ENCODE measurements at regions not wholly inside any gene's neighbourhood (a gene's known extent, or its start where the extent isn't known, plus 50 kb on each side); places are given as distances from the start of the nearest gene placed in this dataset.

DNA sequence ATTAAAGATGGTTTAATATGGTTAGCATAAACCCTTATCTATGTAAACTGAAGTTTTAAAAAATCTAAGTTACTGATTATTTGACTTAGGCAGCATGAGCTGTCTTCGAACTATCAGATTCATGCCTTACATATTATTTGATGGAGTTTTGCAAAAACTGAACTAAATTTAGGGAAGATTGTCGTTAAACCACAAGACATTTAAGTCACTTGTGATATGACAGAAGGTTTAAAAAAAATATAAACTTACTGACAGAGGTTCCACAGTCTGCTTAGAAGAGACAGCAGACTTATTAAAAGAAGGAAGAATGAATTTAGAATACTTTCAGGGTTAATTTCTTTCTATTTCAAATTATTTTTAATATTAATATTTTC is 110.9 kb upstream of the FRY start:
- Histone ChIP-seq H3K27ac (ENCODE audit: insufficient read depth in 1 of 2, low read depth in 1 of 2, low read length in 2 of 2, poor library complexity in 1 of 2, severe bottlenecking in 2 of 2) (peak overlapping the region in 1 of 2 experiments; percentile 37), H3K36me3 (ENCODE audit: control insufficient read depth in 4 of 4, insufficient read depth in 4 of 4, low read length in 3 of 4) (no peaks in the 10 kb centered on the region), H3K4me3 (ENCODE audit: control insufficient read depth in 1 of 7, extremely low read depth in 1 of 7, insufficient read depth in 4 of 7, low read depth in 2 of 7, low read length in 6 of 7) (peak overlapping the region in 2 of 7 experiments; percentile 6 to 35), H3K9me3 (ENCODE audit: control extremely low read depth in 1 of 5, control insufficient read depth in 4 of 5, insufficient read depth in 2 of 5, low read depth in 1 of 5, low read length in 4 of 5) (no peaks in the 10 kb centered on the region), H3K4me1 (ENCODE audit: control extremely low read depth in 1 of 4, control insufficient read depth in 4 of 4, insufficient read depth in 4 of 4, low read length in 3 of 4) (peaks cover 16 to 34% (median 21%) of the 10 kb centered on the region in 4 experiments), H3K27me3 (replicated peaks in 2 of 5; ENCODE audit: control insufficient read depth in 4 of 5, insufficient read depth in 5 of 5, low read length in 4 of 5) (no peaks in the 10 kb centered on the region)
- ChIA-PET POLR2A (no interaction called here), CTCF (interaction anchor here (2.2 kb wide), 1 partner anchor 67 kb away, joined by 10 read pairs; no protein-coding TSS in a partner anchor)
- WGBS (ENCODE audit: insufficient coverage): no CpG with 5 or more reads among the region's 2 CpGs
- DNase-seq: peak in 2 of 3 donors; percentile 47 to 61

DNA sequence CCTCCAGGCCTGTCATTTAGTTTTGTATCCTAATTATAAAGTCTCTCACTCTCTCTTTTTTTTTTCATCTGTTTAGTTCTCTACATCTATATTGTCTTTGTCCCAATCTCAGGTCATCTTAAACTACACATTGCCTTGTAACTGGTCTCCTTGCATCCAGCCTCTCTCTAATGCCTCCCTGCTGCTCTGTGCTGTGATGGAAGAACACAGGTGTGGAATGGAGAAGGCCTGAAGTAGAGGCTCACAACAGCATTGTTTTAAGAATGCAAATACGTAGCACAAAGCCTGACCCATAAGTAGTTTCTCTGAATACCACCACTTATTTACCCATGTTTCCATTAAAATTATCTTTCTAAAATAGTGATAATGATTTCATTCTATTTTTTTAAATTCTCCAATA is 108.8 kb upstream of the FRY start:
- ChIA-PET CTCF (interaction anchor here (2.0 kb wide), 1 partner anchor 13 kb away, joined by 7 read pairs; no protein-coding TSS in a partner anchor), POLR2A (no interaction called here)
- no peaks in the 10 kb centered on the region for H3K27me3 ChIP-seq (replicated peaks in 2 of 5; ENCODE audit: control insufficient read depth in 4 of 5, insufficient read depth in 5 of 5, low read length in 4 of 5)
- DNase-seq: no peak
- H3K4me3 ChIP-seq (ENCODE audit: control insufficient read depth in 1 of 7, extremely low read depth in 1 of 7, insufficient read depth in 4 of 7, low read depth in 2 of 7, low read length in 6 of 7): no peak overlapping the region
- peaks cover 16 to 36% (median 24%) of the 10 kb centered on the region in 4 experiments for H3K4me1 ChIP-seq (ENCODE audit: control extremely low read depth in 1 of 4, control insufficient read depth in 4 of 4, insufficient read depth in 4 of 4, low read length in 3 of 4)
- no peaks in the 10 kb centered on the region for H3K36me3 ChIP-seq (ENCODE audit: control insufficient read depth in 4 of 4, insufficient read depth in 4 of 4, low read length in 3 of 4)
- no CpG with 5 or more reads among the region's 1 CpG for WGBS (ENCODE audit: insufficient coverage)
- H3K27ac ChIP-seq (ENCODE audit: insufficient read depth in 1 of 2, low read depth in 1 of 2, low read length in 2 of 2, poor library complexity in 1 of 2, severe bottlenecking in 2 of 2): no peak overlapping the region
- H3K9me3 ChIP-seq (ENCODE audit: control extremely low read depth in 1 of 5, control insufficient read depth in 4 of 5, insufficient read depth in 2 of 5, low read depth in 1 of 5, low read length in 4 of 5): no peaks in the 10 kb centered on the region

DNA sequence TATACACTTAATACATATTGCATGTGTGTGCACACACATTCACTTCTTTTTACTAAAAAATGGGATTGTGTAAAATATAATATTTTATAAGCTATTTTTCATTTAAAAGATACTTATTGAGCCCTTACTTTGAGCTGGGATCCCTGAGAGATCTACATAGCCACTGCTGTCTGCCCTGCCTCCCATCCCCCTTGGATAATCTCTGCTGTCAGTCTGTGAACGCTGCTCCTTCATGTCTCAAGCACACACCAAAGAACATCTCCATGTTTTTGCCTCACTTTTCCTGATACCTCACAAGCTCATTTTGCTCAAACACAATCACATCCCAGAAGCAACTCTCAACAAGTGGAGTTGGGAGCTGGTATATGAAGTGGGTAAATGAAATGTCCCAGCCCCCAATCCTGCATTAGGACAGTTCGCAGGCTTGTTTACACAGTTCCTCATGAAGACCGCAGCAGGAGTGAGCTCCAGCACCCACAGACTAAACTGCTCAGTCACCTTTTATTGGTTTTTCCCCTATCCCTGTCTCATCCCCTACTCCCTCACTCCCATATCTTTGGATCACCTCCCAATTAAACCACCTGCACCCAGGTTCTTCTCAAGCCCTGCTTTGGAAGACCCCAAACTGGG is 108.3 kb upstream of the FRY start:
- Histone ChIP-seq H3K27ac (ENCODE audit: insufficient read depth in 1 of 2, low read depth in 1 of 2, low read length in 2 of 2, poor library complexity in 1 of 2, severe bottlenecking in 2 of 2) (no peak overlapping the region), H3K27me3 (replicated peaks in 2 of 5; ENCODE audit: control insufficient read depth in 4 of 5, insufficient read depth in 5 of 5, low read length in 4 of 5) (no peaks in the 10 kb centered on the region), H3K4me1 (ENCODE audit: control extremely low read depth in 1 of 4, control insufficient read depth in 4 of 4, insufficient read depth in 4 of 4, low read length in 3 of 4) (peaks cover 16 to 39% (median 26%) of the 10 kb centered on the region in 4 experiments), H3K4me3 (ENCODE audit: control insufficient read depth in 1 of 7, extremely low read depth in 1 of 7, insufficient read depth in 4 of 7, low read depth in 2 of 7, low read length in 6 of 7) (no peak overlapping the region), H3K9me3 (ENCODE audit: control extremely low read depth in 1 of 5, control insufficient read depth in 4 of 5, insufficient read depth in 2 of 5, low read depth in 1 of 5, low read length in 4 of 5) (no peaks in the 10 kb centered on the region), H3K36me3 (ENCODE audit: control insufficient read depth in 4 of 4, insufficient read depth in 4 of 4, low read length in 3 of 4) (no peaks in the 10 kb centered on the region)
- ChIA-PET CTCF (interaction anchor here (0.8 to 2.0 kb wide), 2 partner anchors 13 to 17 kb away, joined by 3 to 7 read pairs; no protein-coding TSS in a partner anchor), POLR2A (no interaction called here)
- peak in 2 of 3 donors; percentile 32 to 34 for DNase-seq
- WGBS (ENCODE audit: insufficient coverage): 82% methylated on average over 3 of the region's 3 CpGs

DNA sequence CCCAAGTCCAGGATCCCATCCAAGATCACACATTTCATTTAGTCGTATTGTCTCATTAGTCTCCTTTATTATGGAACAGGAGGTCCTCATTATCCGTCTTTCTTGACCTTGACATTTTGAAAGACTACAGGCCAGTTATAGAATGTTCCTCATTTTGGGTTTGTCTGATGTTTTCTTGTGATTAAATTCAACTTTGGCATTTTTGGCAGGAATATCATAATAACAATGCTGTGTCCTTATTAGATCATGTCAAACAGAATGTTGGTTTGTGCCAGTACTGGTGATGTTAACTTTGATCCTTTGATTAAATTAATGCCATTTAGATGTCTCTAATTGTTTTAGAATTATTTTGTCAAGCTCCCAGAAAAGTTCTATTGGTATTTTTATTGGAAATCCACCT is 106.5 kb upstream of the FRY start:
- peaks cover 19 to 46% (median 32%) of the 10 kb centered on the region in 4 experiments for H3K4me1 ChIP-seq (ENCODE audit: control extremely low read depth in 1 of 4, control insufficient read depth in 4 of 4, insufficient read depth in 4 of 4, low read length in 3 of 4)
- WGBS (ENCODE audit: insufficient coverage): 92% methylated on average over 2 of the region's 2 CpGs
- no peak overlapping the region for H3K4me3 ChIP-seq (ENCODE audit: control insufficient read depth in 1 of 7, extremely low read depth in 1 of 7, insufficient read depth in 4 of 7, low read depth in 2 of 7, low read length in 6 of 7)
- H3K27ac ChIP-seq (ENCODE audit: insufficient read depth in 1 of 2, low read depth in 1 of 2, low read length in 2 of 2, poor library complexity in 1 of 2, severe bottlenecking in 2 of 2): no peak overlapping the region
- H3K36me3 ChIP-seq (ENCODE audit: control insufficient read depth in 4 of 4, insufficient read depth in 4 of 4, low read length in 3 of 4): no peaks in the 10 kb centered on the region
- ChIA-PET CTCF (no interaction called here), POLR2A (no interaction called here)
- DNase-seq: no peak
- no peaks in the 10 kb centered on the region for H3K27me3 ChIP-seq (replicated peaks in 2 of 5; ENCODE audit: control insufficient read depth in 4 of 5, insufficient read depth in 5 of 5, low read length in 4 of 5)
- no peaks in the 10 kb centered on the region for H3K9me3 ChIP-seq (ENCODE audit: control extremely low read depth in 1 of 5, control insufficient read depth in 4 of 5, insufficient read depth in 2 of 5, low read depth in 1 of 5, low read length in 4 of 5)

DNA sequence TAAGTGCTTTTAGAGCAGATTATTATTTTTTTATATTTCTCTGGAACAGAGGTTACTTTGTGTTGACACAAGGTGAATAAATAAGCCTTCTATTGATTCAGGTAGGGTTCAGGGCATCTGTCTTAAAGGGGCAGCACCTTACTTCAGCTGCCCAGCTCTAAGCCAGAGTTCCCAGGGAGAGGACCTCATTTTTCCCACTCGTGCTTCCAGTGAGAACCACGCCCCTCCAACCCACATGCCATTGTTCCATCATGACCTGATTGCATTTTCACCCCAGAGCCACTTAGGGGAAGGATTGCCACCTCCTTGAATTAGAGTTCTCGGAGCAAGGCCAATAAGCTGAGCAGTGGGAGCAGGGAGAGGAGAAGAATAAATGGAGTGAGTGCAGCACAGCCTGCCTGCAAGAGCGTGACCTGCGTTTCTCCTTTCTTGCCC is 104.3 kb upstream of the FRY start:
- POLR2A ChIA-PET: interaction anchor here (0.6 kb wide), 1 partner anchor 289 kb away, joined by 3 read pairs; no protein-coding TSS in a partner anchor
- Histone ChIP-seq H3K27me3 (replicated peaks in 2 of 5; ENCODE audit: control insufficient read depth in 4 of 5, insufficient read depth in 5 of 5, low read length in 4 of 5) (no peaks in the 10 kb centered on the region), H3K27ac (ENCODE audit: insufficient read depth in 1 of 2, low read depth in 1 of 2, low read length in 2 of 2, poor library complexity in 1 of 2, severe bottlenecking in 2 of 2) (no peak overlapping the region), H3K36me3 (ENCODE audit: control insufficient read depth in 4 of 4, insufficient read depth in 4 of 4, low read length in 3 of 4) (no peaks in the 10 kb centered on the region), H3K4me3 (ENCODE audit: control insufficient read depth in 1 of 7, extremely low read depth in 1 of 7, insufficient read depth in 4 of 7, low read depth in 2 of 7, low read length in 6 of 7) (no peak overlapping the region), H3K4me1 (ENCODE audit: control extremely low read depth in 1 of 4, control insufficient read depth in 4 of 4, insufficient read depth in 4 of 4, low read length in 3 of 4) (peaks cover 18 to 49% (median 33%) of the 10 kb centered on the region in 4 experiments), H3K9me3 (ENCODE audit: control extremely low read depth in 1 of 5, control insufficient read depth in 4 of 5, insufficient read depth in 2 of 5, low read depth in 1 of 5, low read length in 4 of 5) (no peaks in the 10 kb centered on the region)
- DNase-seq: no peak
- WGBS (ENCODE audit: insufficient coverage): 100% methylated on average over 1 of the region's 5 CpGs
- CTCF ChIA-PET: interaction anchor here (1.1 to 1.5 kb wide), 3 partner anchors 10 to 16 kb away, joined by 3 read pairs; no protein-coding TSS in a partner anchor

DNA sequence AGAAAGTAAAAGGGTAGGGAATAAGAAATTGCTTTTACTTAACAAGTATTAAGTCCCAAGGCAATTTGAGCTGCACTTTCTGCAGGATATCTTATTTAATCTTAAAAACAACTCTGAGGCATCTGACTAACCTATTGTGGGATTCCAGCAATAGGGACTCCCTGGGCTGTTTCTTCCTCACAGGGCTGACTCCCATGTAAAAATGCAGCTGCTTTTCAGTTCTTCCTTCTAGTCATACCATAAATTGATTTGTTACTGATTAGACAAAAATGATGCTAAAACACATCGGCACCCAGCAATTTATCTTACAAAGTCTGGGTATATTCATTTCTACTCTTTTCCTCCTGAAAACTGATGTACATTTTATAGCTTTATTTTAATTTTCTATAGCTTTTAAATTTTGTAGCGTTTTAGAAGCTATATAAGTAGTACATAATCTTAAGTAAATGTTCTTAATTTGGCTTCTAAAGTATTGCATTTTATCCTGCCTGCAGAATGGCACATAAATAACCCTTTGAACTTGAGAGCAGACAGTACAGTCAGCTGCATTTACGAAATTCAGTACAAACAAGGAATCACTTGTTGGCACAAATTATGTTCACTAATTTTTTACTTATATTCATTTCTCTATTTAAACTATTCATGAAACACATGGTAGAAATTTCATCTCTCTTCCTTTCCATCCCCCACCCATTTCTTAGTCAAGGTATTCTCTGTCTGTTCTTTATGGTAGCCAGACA is 102.4 kb upstream of the FRY start:
- no peak overlapping the region for H3K4me3 ChIP-seq (ENCODE audit: control insufficient read depth in 1 of 7, extremely low read depth in 1 of 7, insufficient read depth in 4 of 7, low read depth in 2 of 7, low read length in 6 of 7)
- no peaks in the 10 kb centered on the region for H3K36me3 ChIP-seq (ENCODE audit: control insufficient read depth in 4 of 4, insufficient read depth in 4 of 4, low read length in 3 of 4)
- POLR2A ChIA-PET: no interaction called here
- no peak overlapping the region for H3K27ac ChIP-seq (ENCODE audit: insufficient read depth in 1 of 2, low read depth in 1 of 2, low read length in 2 of 2, poor library complexity in 1 of 2, severe bottlenecking in 2 of 2)
- DNase-seq: no peak
- H3K4me1 ChIP-seq (ENCODE audit: control extremely low read depth in 1 of 4, control insufficient read depth in 4 of 4, insufficient read depth in 4 of 4, low read length in 3 of 4): peaks cover 13 to 41% (median 24%) of the 10 kb centered on the region in 4 experiments
- H3K27me3 ChIP-seq (replicated peaks in 2 of 5; ENCODE audit: control insufficient read depth in 4 of 5, insufficient read depth in 5 of 5, low read length in 4 of 5): no peaks in the 10 kb centered on the region
- no peaks in the 10 kb centered on the region for H3K9me3 ChIP-seq (ENCODE audit: control extremely low read depth in 1 of 5, control insufficient read depth in 4 of 5, insufficient read depth in 2 of 5, low read depth in 1 of 5, low read length in 4 of 5)
- WGBS (ENCODE audit: insufficient coverage): 83% methylated on average over 1 of the region's 3 CpGs
- CTCF ChIA-PET: interaction anchor here (1.4 to 2.1 kb wide), 5 partner anchors 16 to 59 kb away, joined by 3 to 12 read pairs (median 4); no protein-coding TSS in a partner anchor

DNA sequence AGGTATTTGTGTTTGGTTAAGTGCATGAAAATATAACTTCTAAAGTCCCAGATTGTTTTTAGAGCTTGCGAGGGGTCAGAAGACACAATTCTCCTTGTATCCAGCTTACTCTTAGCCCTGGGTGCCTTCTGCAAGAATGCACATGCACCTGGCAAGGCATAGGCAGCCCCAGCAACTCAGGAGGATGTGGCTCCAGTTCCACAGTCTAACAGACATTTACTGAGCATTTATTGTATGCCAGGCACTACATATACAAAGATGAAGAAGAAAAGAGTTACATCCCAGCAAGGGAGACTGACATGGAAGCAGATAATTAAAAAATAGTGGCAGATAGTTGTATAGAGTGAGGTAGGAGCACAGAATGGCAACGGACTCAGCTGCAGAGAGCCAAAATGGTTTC is 101.1 kb upstream of the FRY start:
- Histone ChIP-seq H3K36me3 (ENCODE audit: control insufficient read depth in 4 of 4, insufficient read depth in 4 of 4, low read length in 3 of 4) (no peaks in the 10 kb centered on the region), H3K27ac (ENCODE audit: insufficient read depth in 1 of 2, low read depth in 1 of 2, low read length in 2 of 2, poor library complexity in 1 of 2, severe bottlenecking in 2 of 2) (no peak overlapping the region), H3K4me3 (ENCODE audit: control insufficient read depth in 1 of 7, extremely low read depth in 1 of 7, insufficient read depth in 4 of 7, low read depth in 2 of 7, low read length in 6 of 7) (no peak overlapping the region), H3K9me3 (ENCODE audit: control extremely low read depth in 1 of 5, control insufficient read depth in 4 of 5, insufficient read depth in 2 of 5, low read depth in 1 of 5, low read length in 4 of 5) (no peaks in the 10 kb centered on the region), H3K27me3 (replicated peaks in 2 of 5; ENCODE audit: control insufficient read depth in 4 of 5, insufficient read depth in 5 of 5, low read length in 4 of 5) (no peaks in the 10 kb centered on the region), H3K4me1 (ENCODE audit: control extremely low read depth in 1 of 4, control insufficient read depth in 4 of 4, insufficient read depth in 4 of 4, low read length in 3 of 4) (peaks cover 13 to 41% (median 24%) of the 10 kb centered on the region in 4 experiments)
- CTCF ChIA-PET: interaction anchor here (0.9 to 2.1 kb wide), 2 partner anchors 11 to 20 kb away, joined by 3 to 12 read pairs; no protein-coding TSS in a partner anchor
- DNase-seq: no peak
- WGBS (ENCODE audit: insufficient coverage): 92% methylated on average over 2 of the region's 2 CpGs
- POLR2A ChIA-PET: no interaction called here

All from common myeloid progenitor, CD34-positive (primary cell).